ENCODE measurements at regions not wholly inside any gene's neighbourhood (a gene's known extent, or its start where the extent isn't known, plus 50 kb on each side); places are given as distances from the start of the nearest gene placed in this dataset.

DNA sequence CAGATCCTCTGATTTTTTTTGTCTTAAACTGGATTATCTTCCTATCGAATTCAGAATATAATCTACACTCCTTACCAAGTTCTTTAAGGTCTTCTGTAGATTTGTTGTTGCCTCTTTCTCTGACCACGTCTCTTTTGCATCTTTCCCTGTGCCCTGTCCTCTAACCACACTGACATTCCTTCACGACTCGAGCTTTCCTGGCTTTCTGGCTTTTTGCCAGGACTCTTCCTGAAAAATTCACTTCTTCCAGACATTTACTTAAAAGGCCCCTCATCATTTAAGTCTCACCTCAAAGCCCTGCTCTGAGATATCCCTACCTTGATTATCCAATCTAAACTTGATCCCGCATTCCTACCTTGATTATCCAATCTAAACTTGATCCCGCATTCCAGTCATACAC, 422.3 kb upstream of the DCN start:
- Mint-ChIP-seq H3K4me1 (peaks cover 4 to 12% (median 6%) of the 10 kb centered on the region in 4 donors), H3K27me3 (peaks cover 4% of the 10 kb centered on the region), H3K4me3 (no peak overlapping the region), H3K36me3 (no peaks in the 10 kb centered on the region), H3K27ac (no peak overlapping the region), H3K9me3 (peaks cover 0 to 2% (median 1%) of the 10 kb centered on the region in 7 donors)
- H3K36me3 ChIP-seq (ENCODE audit: control insufficient read depth, insufficient read depth, low read length): no peaks in the 10 kb centered on the region
- no peak overlapping the region for H3K4me3 ChIP-seq (ENCODE audit: low read depth, low read length)
- H3K27me3 ChIP-seq (ENCODE audit: control insufficient read depth, insufficient read depth, low read length): no peaks in the 10 kb centered on the region
- H3K4me1 ChIP-seq (ENCODE audit: control insufficient read depth, insufficient read depth, low read length, poor library complexity, severe bottlenecking): no peaks in the 10 kb centered on the region
- no peaks in the 10 kb centered on the region for H3K9me3 ChIP-seq (ENCODE audit: control insufficient read depth in 2 of 2, low read length in 2 of 2)
- no peak for DNase-seq
- no peak overlapping the region for H3K27ac ChIP-seq (ENCODE audit: insufficient read depth, low read length, poor library complexity, severe bottlenecking)
- no peak for ATAC-seq (ENCODE audit: low read depth in 2 of 2)

DNA sequence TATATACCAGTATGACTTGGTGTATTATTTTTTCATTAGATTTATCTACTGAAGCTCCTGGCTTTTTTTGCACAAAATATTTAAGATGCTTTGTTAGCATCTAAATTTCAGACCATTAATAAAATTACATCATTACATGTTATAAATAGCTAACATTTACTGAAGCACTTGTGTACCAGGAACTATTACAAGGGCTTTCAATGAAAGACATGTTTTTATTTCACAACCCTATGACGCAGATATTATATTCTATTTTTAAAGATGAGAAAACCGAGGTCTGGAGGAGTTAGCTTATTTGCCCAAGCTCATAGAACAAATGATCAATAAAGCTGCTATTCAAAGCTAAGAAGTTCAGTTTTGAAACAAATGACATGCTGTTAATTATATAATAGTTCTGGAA, 420.4 kb upstream of the DCN start:
- Mint-ChIP-seq H3K27ac (no peak overlapping the region), H3K9me3 (peaks cover 0 to 4% (median 2%) of the 10 kb centered on the region in 7 donors), H3K4me1 (no peaks in the 10 kb centered on the region), H3K36me3 (no peaks in the 10 kb centered on the region), H3K27me3 (peaks cover 4% of the 10 kb centered on the region), H3K4me3 (no peak overlapping the region)
- no peak overlapping the region for H3K27ac ChIP-seq (ENCODE audit: insufficient read depth, low read length, poor library complexity, severe bottlenecking)
- ATAC-seq (ENCODE audit: low read depth in 2 of 2) (no peak), DNase-seq (no peak)
- no peaks in the 10 kb centered on the region for H3K36me3 ChIP-seq (ENCODE audit: control insufficient read depth, insufficient read depth, low read length)
- H3K4me3 ChIP-seq (ENCODE audit: low read depth, low read length): no peak overlapping the region
- no peaks in the 10 kb centered on the region for H3K4me1 ChIP-seq (ENCODE audit: control insufficient read depth, insufficient read depth, low read length, poor library complexity, severe bottlenecking)
- H3K27me3 ChIP-seq (ENCODE audit: control insufficient read depth, insufficient read depth, low read length): no peaks in the 10 kb centered on the region
- H3K9me3 ChIP-seq (ENCODE audit: control insufficient read depth in 2 of 2, low read length in 2 of 2): no peaks in the 10 kb centered on the region

DNA sequence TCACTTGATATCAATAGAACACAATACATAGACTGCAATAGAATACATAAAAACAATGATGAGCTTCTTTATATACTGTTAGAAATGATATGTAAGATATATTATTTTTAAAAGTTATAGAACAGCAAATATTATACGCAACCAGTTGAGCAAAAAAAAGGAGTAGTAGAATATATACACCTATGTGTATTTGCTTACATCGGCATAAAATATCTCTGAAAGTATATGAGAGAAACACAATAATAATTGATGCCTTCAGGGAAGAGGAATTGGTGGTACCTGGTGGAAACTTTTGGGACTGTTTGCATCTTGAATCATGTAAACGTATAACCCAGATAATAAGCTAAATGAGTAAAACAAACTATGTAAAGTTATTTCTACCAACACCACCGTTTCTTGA, 418.4 kb upstream of the DCN start:
- no peak overlapping the region for H3K27ac ChIP-seq (ENCODE audit: insufficient read depth, low read length, poor library complexity, severe bottlenecking)
- ATAC-seq (ENCODE audit: low read depth in 2 of 2) (no peak), DNase-seq (no peak)
- H3K4me3 ChIP-seq (ENCODE audit: low read depth, low read length): no peak overlapping the region
- H3K4me1 Mint-ChIP-seq: no peaks in the 10 kb centered on the region
- no peaks in the 10 kb centered on the region for H3K36me3 Mint-ChIP-seq
- H3K9me3 Mint-ChIP-seq: peaks cover 0 to 6% (median 3%) of the 10 kb centered on the region in 7 donors
- H3K9me3 ChIP-seq (ENCODE audit: control insufficient read depth in 2 of 2, low read length in 2 of 2): no peaks in the 10 kb centered on the region
- no peaks in the 10 kb centered on the region for H3K36me3 ChIP-seq (ENCODE audit: control insufficient read depth, insufficient read depth, low read length)
- H3K27ac Mint-ChIP-seq: no peak overlapping the region
- no peaks in the 10 kb centered on the region for H3K4me1 ChIP-seq (ENCODE audit: control insufficient read depth, insufficient read depth, low read length, poor library complexity, severe bottlenecking)
- no peaks in the 10 kb centered on the region for H3K27me3 ChIP-seq (ENCODE audit: control insufficient read depth, insufficient read depth, low read length)
- no peak overlapping the region for H3K4me3 Mint-ChIP-seq
- peaks cover 4% of the 10 kb centered on the region for H3K27me3 Mint-ChIP-seq

DNA sequence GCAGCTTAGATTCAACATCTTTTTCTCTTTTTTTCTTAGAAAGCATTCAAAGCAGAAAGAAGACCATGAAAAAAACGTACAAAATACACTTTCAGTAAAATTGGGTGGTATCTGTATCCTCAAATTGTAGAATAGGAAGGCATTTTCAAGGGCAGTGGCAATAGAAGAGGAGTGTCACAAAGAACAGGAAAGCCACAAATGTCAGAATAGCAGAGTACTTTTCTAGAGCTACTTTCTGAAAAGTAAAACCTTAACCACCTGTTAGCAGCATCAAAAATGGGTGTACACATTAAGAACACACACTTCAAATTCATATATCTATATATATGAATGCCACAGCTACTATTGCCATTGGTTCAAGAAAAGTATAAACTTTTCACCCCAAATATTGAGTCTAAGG, 412.1 kb upstream of the DCN start:
- Histone ChIP-seq H3K36me3 (ENCODE audit: control insufficient read depth, insufficient read depth, low read length) (no peaks in the 10 kb centered on the region), H3K27me3 (ENCODE audit: control insufficient read depth, insufficient read depth, low read length) (no peaks in the 10 kb centered on the region), H3K4me3 (ENCODE audit: low read depth, low read length) (no peak overlapping the region), H3K4me1 (ENCODE audit: control insufficient read depth, insufficient read depth, low read length, poor library complexity, severe bottlenecking) (no peaks in the 10 kb centered on the region), H3K27ac (ENCODE audit: insufficient read depth, low read length, poor library complexity, severe bottlenecking) (no peak overlapping the region), H3K9me3 (ENCODE audit: control insufficient read depth in 2 of 2, low read length in 2 of 2) (no peaks in the 10 kb centered on the region)
- Mint-ChIP-seq H3K4me1 (no peaks in the 10 kb centered on the region), H3K36me3 (no peaks in the 10 kb centered on the region), H3K4me3 (no peak overlapping the region), H3K9me3 (peaks cover 0 to 5% (median 1%) of the 10 kb centered on the region in 7 donors), H3K27me3 (no peaks in the 10 kb centered on the region), H3K27ac (no peak overlapping the region)
- no peak for ATAC-seq (ENCODE audit: low read depth in 2 of 2)
- no peak for DNase-seq

DNA sequence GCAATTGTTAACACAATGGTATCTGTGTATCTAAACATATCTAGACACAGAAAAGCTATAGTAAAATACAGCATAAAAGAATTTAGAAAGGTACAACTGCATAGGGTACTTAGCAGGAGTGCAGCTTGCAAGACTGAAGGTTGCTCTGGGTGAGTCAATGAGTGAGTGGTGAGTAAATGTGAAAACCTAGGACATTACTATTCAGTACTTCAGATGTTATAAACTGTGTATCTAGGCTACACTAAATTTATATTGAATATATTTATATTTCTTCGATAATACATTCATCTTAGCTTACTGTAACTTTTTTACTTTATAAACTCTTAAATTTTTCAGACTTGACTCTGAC, 409.0 kb upstream of the DCN start:
- H3K9me3 Mint-ChIP-seq: peaks cover 0 to under 1% (median 0%) of the 10 kb centered on the region in 7 donors
- DNase-seq (no peak), ATAC-seq (ENCODE audit: low read depth in 2 of 2) (no peak)
- H3K36me3 ChIP-seq (ENCODE audit: control insufficient read depth, insufficient read depth, low read length): no peaks in the 10 kb centered on the region
- no peaks in the 10 kb centered on the region for H3K36me3 Mint-ChIP-seq
- H3K27ac ChIP-seq (ENCODE audit: insufficient read depth, low read length, poor library complexity, severe bottlenecking): no peak overlapping the region
- H3K4me1 ChIP-seq (ENCODE audit: control insufficient read depth, insufficient read depth, low read length, poor library complexity, severe bottlenecking): no peaks in the 10 kb centered on the region
- H3K27ac Mint-ChIP-seq: no peak overlapping the region
- H3K27me3 ChIP-seq (ENCODE audit: control insufficient read depth, insufficient read depth, low read length): no peaks in the 10 kb centered on the region
- H3K27me3 Mint-ChIP-seq: no peaks in the 10 kb centered on the region
- no peak overlapping the region for H3K4me3 ChIP-seq (ENCODE audit: low read depth, low read length)
- H3K4me3 Mint-ChIP-seq: no peak overlapping the region
- H3K4me1 Mint-ChIP-seq: no peaks in the 10 kb centered on the region
- H3K9me3 ChIP-seq (ENCODE audit: control insufficient read depth in 2 of 2, low read length in 2 of 2): no peaks in the 10 kb centered on the region

DNA sequence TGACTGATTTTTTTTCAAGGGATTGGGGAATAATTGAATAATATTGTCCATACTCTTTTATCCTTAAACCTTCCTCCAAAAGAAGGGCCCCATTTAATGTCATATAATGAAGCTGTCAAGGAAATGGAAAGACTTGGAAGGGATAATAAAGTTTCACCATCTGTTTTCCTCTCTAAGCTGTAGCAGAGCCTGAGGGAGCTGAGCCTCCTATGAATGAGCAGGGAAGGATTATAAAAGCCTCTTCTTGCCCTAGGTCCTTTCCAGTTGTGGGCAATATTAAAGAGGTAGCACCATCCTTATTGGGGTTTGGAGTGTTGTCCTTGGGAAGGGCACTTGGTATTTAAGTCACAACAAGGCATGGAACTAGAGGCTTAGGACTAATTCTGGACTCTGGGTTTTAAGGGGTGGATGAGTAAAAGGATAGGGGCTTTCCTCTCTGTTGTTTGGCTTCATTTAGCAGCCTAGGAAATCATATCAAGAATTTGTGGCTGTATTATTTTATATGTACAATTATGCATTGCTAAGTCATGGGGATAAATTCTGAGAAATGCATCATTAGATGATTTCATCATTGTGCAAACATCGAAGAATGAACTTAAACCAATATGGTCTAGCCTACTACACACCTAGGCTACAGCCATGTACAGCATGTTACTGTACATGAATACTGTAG, 408.5 kb upstream of the DCN start:
- H3K27ac Mint-ChIP-seq: no peak overlapping the region
- no peak for ATAC-seq (ENCODE audit: low read depth in 2 of 2)

DNA sequence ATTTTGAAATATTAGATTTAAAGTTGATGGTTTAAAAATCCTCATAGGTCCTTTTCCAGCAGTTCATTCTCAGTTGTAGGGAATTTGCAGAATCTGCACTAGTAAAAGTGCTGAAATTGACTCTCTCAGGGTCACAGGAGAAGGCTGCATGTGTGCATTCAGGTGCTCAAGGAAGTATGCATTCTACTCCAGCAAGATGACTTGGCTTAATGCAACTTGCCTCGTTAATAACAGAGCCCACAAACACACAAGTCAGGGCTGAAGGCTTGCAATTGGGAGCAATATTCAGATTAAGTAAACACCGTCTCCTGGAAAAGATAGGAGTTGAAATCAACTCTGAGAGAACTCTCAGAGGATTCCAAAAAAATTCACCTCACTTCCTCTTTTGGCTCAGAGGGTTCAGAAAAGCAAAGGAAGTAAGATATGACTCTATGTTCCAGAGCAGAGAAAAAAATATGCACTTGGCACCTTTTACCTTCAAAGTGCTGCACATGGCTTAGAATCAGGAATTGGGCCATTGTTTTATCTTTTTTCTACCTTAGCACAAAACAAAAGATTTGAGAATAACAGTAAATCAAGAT, 406.3 kb upstream of the DCN start:
- DNase-seq (no peak), ATAC-seq (ENCODE audit: low read depth in 2 of 2) (no peak)
- Mint-ChIP-seq H3K36me3 (no peaks in the 10 kb centered on the region), H3K4me3 (no peak overlapping the region), H3K9me3 (no peaks in the 10 kb centered on the region), H3K27ac (no peak overlapping the region), H3K27me3 (no peaks in the 10 kb centered on the region), H3K4me1 (no peaks in the 10 kb centered on the region)
- H3K4me1 ChIP-seq (ENCODE audit: control insufficient read depth, insufficient read depth, low read length, poor library complexity, severe bottlenecking): no peaks in the 10 kb centered on the region
- no peaks in the 10 kb centered on the region for H3K27me3 ChIP-seq (ENCODE audit: control insufficient read depth, insufficient read depth, low read length)
- H3K4me3 ChIP-seq (ENCODE audit: low read depth, low read length): no peak overlapping the region
- no peaks in the 10 kb centered on the region for H3K36me3 ChIP-seq (ENCODE audit: control insufficient read depth, insufficient read depth, low read length)
- H3K9me3 ChIP-seq (ENCODE audit: control insufficient read depth in 2 of 2, low read length in 2 of 2): no peaks in the 10 kb centered on the region
- H3K27ac ChIP-seq (ENCODE audit: insufficient read depth, low read length, poor library complexity, severe bottlenecking): no peak overlapping the region

More for the DNA sequence above, 408.5 kb upstream of the DCN start:
- Histone ChIP-seq H3K9me3 (ENCODE audit: control insufficient read depth in 2 of 2, low read length in 2 of 2) (no peaks in the 10 kb centered on the region), H3K36me3 (ENCODE audit: control insufficient read depth, insufficient read depth, low read length) (no peaks in the 10 kb centered on the region), H3K4me1 (ENCODE audit: control insufficient read depth, insufficient read depth, low read length, poor library complexity, severe bottlenecking) (no peaks in the 10 kb centered on the region), H3K27ac (ENCODE audit: insufficient read depth, low read length, poor library complexity, severe bottlenecking) (no peak overlapping the region), H3K27me3 (ENCODE audit: control insufficient read depth, insufficient read depth, low read length) (no peaks in the 10 kb centered on the region), H3K4me3 (ENCODE audit: low read depth, low read length) (no peak overlapping the region)
- Mint-ChIP-seq H3K4me3 (no peak overlapping the region), H3K27me3 (no peaks in the 10 kb centered on the region), H3K4me1 (no peaks in the 10 kb centered on the region), H3K36me3 (no peaks in the 10 kb centered on the region), H3K9me3 (no peaks in the 10 kb centered on the region)
- DNase-seq: no peak

DNA sequence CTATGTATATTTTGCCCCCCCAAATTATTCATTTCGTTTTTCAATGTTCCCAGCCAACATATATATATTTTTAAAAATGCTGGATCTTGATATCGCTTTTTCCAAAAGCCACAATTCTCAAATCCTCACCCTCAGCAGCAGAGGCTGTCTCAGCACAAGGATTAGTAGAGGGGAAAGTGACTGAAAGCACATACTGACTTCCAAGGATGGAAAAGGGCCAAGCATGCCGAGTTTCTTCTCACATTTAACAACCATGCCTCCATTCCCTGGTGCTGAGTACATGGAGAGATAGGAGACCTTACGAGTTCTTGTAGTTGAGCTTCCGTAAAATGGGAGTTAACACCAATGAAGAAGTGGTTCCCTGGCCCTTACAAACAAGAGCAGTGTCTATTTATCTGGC, 403.4 kb upstream of the DCN start:
- Mint-ChIP-seq H3K27me3 (no peaks in the 10 kb centered on the region), H3K4me3 (no peak overlapping the region), H3K36me3 (no peaks in the 10 kb centered on the region), H3K9me3 (no peaks in the 10 kb centered on the region), H3K4me1 (no peaks in the 10 kb centered on the region), H3K27ac (no peak overlapping the region)
- Histone ChIP-seq H3K9me3 (ENCODE audit: control insufficient read depth in 2 of 2, low read length in 2 of 2) (no peaks in the 10 kb centered on the region), H3K4me3 (ENCODE audit: low read depth, low read length) (no peak overlapping the region), H3K36me3 (ENCODE audit: control insufficient read depth, insufficient read depth, low read length) (no peaks in the 10 kb centered on the region), H3K4me1 (ENCODE audit: control insufficient read depth, insufficient read depth, low read length, poor library complexity, severe bottlenecking) (no peaks in the 10 kb centered on the region), H3K27ac (ENCODE audit: insufficient read depth, low read length, poor library complexity, severe bottlenecking) (no peak overlapping the region), H3K27me3 (ENCODE audit: control insufficient read depth, insufficient read depth, low read length) (no peaks in the 10 kb centered on the region)
- DNase-seq: no peak
- ATAC-seq (ENCODE audit: low read depth in 2 of 2): no peak
